Mucosa of rectum (tissue), 2 donors: ENCODE measurements at regions not wholly inside any gene's neighbourhood (a gene's known extent, or its start where the extent isn't known, plus 50 kb on each side); places are given as distances from the start of the nearest gene placed in this dataset.
"Not testable (repeated sequence)": the region's sequence is repeated elsewhere in the genome, so short reads cannot be mapped to it uniquely, and the experiment has no call there.

Experiments used
- H3K27ac ChIP-seq, 2 donors: one replicate each; pipeline ENCODE4 v1.7.0; 2013; ENCODE audit warnings: inconsistent platforms in 2 of 2, low read depth in 2 of 2, low read length in 2 of 2
- H3K27me3 ChIP-seq, 2 donors: one replicate each; pipeline ENCODE4 v1.7.0; 2013; ENCODE audit warnings: low read length in 2 of 2; ENCODE audit not compliant: control insufficient read depth in 2 of 2, insufficient read depth in 2 of 2
- H3K36me3 ChIP-seq, 2 donors: one replicate each; pipeline ENCODE4 v1.7.0; 2013; ENCODE audit warnings: low read length in 2 of 2; ENCODE audit not compliant: control insufficient read depth in 2 of 2, insufficient read depth in 2 of 2
- H3K4me1 ChIP-seq, 2 donors: one replicate each; pipeline ENCODE4 v1.7.0; 2013; ENCODE audit warnings: low read length in 2 of 2, mild to moderate bottlenecking in 1 of 2; ENCODE audit not compliant: control insufficient read depth in 2 of 2, insufficient read depth in 2 of 2
- H3K4me3 ChIP-seq, 2 donors: one replicate each; pipeline ENCODE4 v1.7.0; 2013; ENCODE audit warnings: low read length in 2 of 2
- H3K9ac ChIP-seq, 2 donors: one replicate each; pipeline ENCODE4 v1.7.0; 2013; ENCODE audit warnings: low read length in 2 of 2, low read depth in 1 of 2, mild to moderate bottlenecking in 1 of 2
- H3K9me3 ChIP-seq, 2 donors: one replicate each; pipeline ENCODE4 v1.7.0; 2013; ENCODE audit warnings: low read length in 2 of 2; ENCODE audit not compliant: control insufficient read depth in 2 of 2
- donor health status: healthy.
- donor health status: Normal muscosa, but diverticular disease.

DNA sequence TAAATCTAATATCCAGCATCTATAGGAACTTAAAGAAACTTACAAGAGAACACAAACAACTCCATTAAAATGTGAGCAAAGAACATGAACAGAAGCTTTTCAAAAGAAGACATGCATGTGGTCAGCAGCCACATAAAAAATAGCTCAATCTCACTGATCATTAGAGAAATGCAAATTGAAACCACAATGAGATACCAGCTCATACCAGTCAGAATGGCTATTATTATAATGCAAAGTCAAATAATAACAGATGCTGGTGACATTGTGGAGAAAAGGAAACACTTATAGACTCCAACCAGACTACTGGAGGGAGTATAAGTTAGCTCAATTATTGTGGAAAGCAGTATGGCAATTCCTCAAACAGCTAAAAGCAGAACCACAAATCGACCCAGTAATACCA is 1314.5 kb downstream of the XPNPEP1 start:
- H3K9me3 ChIP-seq = no peaks in the 10 kb centered on the region
- no peak overlapping the region for H3K9ac ChIP-seq
- no peaks in the 10 kb centered on the region for H3K4me1 ChIP-seq
- H3K27ac ChIP-seq = no peak overlapping the region
- H3K27me3 ChIP-seq = no peaks in the 10 kb centered on the region
- no peak overlapping the region for H3K4me3 ChIP-seq
- H3K36me3 ChIP-seq = no peaks in the 10 kb centered on the region

- H3K4me1 ChIP-seq = no peaks in the 10 kb centered on the region
- H3K36me3 ChIP-seq = no peaks in the 10 kb centered on the region
- H3K9me3 ChIP-seq = no peaks in the 10 kb centered on the region
- H3K27me3 ChIP-seq = no peaks in the 10 kb centered on the region
- H3K4me3 ChIP-seq = no peak overlapping the region
- no peak overlapping the region for H3K27ac ChIP-seq
- no peak overlapping the region for H3K9ac ChIP-seq
Measured at GRCh38 chr10:108601851-108602250, 1321.5 kb downstream of the XPNPEP1 start.

DNA sequence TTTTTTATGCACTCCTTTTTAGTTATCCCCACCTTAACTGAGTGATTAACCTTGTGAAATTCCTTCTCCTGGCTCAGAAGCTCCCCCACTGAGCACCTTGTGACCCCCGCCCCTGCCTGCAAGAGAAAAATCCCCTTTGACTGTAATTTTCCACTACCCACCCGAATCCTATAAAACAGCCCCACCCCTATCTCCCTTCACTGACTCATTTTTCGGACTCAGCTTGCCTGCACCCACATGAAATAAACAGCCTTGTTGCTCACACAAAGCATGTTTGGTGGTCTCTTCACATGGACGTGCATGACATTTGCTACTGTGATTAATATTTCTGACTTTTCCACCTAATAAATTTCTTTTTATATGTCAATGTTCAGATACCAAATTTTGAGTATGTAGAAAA is 1322.8 kb downstream of the XPNPEP1 start:
- not testable (repeated sequence) for H3K9ac ChIP-seq, H3K9me3 ChIP-seq, H3K4me1 ChIP-seq, H3K27me3 ChIP-seq, H3K36me3 ChIP-seq, H3K27ac ChIP-seq, H3K4me3 ChIP-seq

DNA sequence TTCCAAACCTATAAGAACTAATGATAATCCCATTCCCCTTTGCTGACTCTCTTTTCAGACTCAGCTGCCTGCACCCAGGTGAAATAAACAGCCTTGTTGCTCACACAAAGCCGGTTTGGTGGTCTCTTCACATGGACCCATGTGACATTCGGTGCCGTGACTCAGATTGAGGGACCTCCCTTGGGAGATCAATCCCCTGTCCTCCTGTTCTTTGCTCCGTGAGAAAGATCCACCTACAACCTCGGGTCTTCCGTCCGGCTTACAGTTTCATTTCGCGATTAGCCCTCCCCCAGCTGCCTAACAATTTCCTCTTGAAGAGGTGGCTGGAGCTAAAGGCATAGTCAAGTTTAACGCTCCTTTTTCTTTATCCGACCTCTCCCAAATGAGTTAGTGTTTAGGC is 1324.0 kb downstream of the XPNPEP1 start:
- H3K36me3 ChIP-seq, H3K27me3 ChIP-seq, H3K4me1 ChIP-seq, H3K27ac ChIP-seq, H3K4me3 ChIP-seq, H3K9ac ChIP-seq, H3K9me3 ChIP-seq: not testable (repeated sequence)

DNA sequence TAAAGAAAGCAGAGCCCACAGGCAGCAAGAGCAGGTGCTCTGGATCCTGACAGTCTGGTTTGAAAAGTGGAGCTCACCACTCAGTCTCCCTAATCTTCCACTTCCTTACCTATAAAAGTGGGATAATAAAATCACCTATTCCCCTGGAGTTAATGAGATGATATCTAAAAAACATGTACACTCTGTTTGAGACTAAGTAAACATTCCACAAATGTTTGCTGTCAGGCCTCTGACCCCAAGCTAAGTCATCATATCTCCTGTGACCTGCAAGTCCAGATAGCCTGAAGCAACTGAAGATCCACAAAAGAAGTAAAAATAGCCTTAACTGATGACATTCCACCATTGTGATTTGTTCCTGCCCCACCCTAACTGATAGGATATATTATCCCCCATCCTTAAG is 1324.5 kb downstream of the XPNPEP1 start:
- Histone ChIP-seq H3K27ac (no peak overlapping the region), H3K4me1 (no peaks in the 10 kb centered on the region), H3K27me3 (no peaks in the 10 kb centered on the region), H3K9me3 (no peaks in the 10 kb centered on the region), H3K9ac (no peak overlapping the region), H3K4me3 (no peak overlapping the region), H3K36me3 (no peaks in the 10 kb centered on the region)

GRCh38 chr10:108598320-108598695 is 1325.0 kb downstream of the XPNPEP1 start:
- Histone ChIP-seq H3K27ac (no peak overlapping the region), H3K4me3 (no peak overlapping the region), H3K27me3 (no peaks in the 10 kb centered on the region), H3K4me1 (no peaks in the 10 kb centered on the region), H3K9ac (no peak overlapping the region), H3K9me3 (no peaks in the 10 kb centered on the region), H3K36me3 (no peaks in the 10 kb centered on the region)

DNA sequence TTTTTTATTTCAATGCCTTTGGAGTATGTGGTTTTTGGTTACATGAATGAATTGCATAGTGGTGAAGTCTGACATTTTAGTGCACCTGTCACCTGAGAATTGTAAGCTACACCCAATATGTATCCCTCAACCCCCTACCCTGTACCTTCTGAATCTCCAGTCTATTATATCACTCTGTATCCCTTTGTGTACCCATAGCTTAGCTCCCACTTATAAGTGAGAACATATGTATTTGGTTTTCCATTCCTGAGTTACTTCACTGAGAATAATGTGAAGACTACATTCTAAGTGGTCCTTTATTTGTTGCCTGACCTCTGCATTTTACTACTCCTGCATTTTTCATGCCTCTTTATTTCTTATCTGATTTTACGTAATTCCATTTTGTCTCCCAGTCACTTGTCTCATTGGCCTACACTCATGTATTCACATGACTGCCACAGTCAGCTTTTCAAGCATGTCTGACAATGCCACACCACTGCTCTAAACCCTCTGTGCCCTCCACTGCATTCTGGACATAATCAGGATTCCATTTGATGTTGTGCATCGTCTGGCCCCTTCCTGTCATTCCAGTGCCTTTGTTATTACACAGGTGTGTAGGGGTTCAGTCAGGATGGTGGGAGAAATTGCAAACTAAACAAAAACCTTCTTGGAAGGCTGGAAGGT is 1325.5 kb downstream of the XPNPEP1 start:
- H3K36me3 ChIP-seq = no peaks in the 10 kb centered on the region
- H3K9ac ChIP-seq = no peak overlapping the region
- H3K27ac ChIP-seq = no peak overlapping the region
- no peaks in the 10 kb centered on the region for H3K27me3 ChIP-seq
- no peak overlapping the region for H3K4me3 ChIP-seq
- H3K9me3 ChIP-seq = no peaks in the 10 kb centered on the region
- no peaks in the 10 kb centered on the region for H3K4me1 ChIP-seq

DNA sequence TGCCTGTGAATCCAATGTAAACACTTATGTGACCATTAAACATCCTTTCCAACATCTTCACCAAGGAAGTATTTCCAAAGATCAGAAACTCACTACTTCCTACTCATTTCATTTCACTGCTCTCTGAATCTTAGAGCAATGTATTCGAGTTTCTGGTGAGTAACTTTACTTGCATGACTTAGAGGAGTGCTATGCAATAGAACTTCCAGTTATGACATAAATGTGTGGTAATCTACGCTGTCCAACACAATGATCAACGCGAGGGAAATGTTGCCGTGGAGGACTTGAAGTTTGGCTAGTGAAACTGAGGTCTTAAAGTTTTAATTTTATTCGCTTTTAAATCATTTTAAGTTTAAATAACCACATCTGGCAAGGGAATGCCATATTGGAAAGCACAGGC is 1326.3 kb downstream of the XPNPEP1 start:
- Histone ChIP-seq H3K27ac (no peak overlapping the region), H3K36me3 (no peaks in the 10 kb centered on the region), H3K4me1 (no peaks in the 10 kb centered on the region), H3K4me3 (no peak overlapping the region), H3K9ac (no peak overlapping the region), H3K27me3 (no peaks in the 10 kb centered on the region), H3K9me3 (no peaks in the 10 kb centered on the region)

DNA sequence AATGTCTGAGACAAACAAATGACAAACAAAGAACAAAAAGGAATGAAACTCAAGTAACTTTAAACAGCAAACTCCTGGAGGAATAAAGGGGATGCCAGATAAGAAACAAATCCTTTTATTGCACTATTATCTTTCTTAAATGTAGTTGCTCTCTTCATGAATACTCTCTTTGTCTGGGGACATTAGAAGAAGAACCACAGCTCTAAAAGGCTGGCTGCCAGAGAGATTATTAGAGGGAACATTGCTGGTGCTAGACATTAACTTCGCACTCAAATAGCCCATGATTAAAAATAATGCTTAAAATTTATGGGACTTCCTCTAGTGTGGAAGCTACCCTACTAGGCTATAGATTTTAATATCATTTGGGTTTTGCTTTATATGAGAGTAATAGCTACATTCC is 1330.4 kb downstream of the XPNPEP1 start:
- H3K36me3 ChIP-seq = no peaks in the 10 kb centered on the region
- no peaks in the 10 kb centered on the region for H3K4me1 ChIP-seq
- no peak overlapping the region for H3K9ac ChIP-seq
- no peaks in the 10 kb centered on the region for H3K9me3 ChIP-seq
- no peaks in the 10 kb centered on the region for H3K27me3 ChIP-seq
- H3K4me3 ChIP-seq = no peak overlapping the region
- H3K27ac ChIP-seq = no peak overlapping the region

DNA sequence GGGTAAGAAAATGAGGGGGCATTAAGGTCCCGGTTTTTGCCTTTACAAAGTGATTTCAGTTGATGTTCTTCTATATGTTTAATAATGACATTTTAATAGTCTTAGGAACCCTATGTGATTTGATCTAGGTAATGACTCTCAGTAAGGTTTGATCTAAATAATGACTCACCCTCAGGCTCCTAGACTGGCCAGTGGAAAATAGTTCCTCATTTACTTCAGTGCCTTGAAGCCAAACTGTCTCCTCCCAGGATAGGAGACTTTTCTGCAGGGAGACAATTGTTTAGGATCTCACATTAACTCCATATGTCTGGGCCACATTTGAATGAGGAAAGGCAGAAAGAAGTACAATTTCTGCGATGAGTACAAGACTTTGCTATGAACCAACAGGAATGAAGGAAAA is 1331.9 kb downstream of the XPNPEP1 start:
- Histone ChIP-seq H3K27ac (no peak overlapping the region), H3K36me3 (no peaks in the 10 kb centered on the region), H3K4me3 (no peak overlapping the region), H3K27me3 (no peaks in the 10 kb centered on the region), H3K4me1 (no peaks in the 10 kb centered on the region), H3K9me3 (no peaks in the 10 kb centered on the region), H3K9ac (no peak overlapping the region)

GRCh38 chr10:108586424-108586823 is 1336.9 kb downstream of the XPNPEP1 start:
- Histone ChIP-seq H3K4me3 (no peak overlapping the region), H3K36me3 (no peaks in the 10 kb centered on the region), H3K27ac (no peak overlapping the region), H3K9me3 (no peaks in the 10 kb centered on the region), H3K9ac (no peak overlapping the region), H3K4me1 (no peaks in the 10 kb centered on the region), H3K27me3 (no peaks in the 10 kb centered on the region)
